SH-SY5Y (cell line): ENCODE measurements at regions not wholly inside any gene's neighbourhood (a gene's known extent, or its start where the extent isn't known, plus 50 kb on each side); places are given as distances from the start of the nearest gene placed in this dataset.

Experiments used
- GATA2 ChIP-seq: IDR thresholded peaks from 2 replicates; pipeline ENCODE4 v1.6.1; 2011; ENCODE audit warnings: mild to moderate bottlenecking, low read depth, low read length
- GATA3 ChIP-seq: IDR thresholded peaks from 2 replicates; pipeline ENCODE4 v1.6.1; 2011; ENCODE audit warnings: low read depth, mild to moderate bottlenecking, low read length, moderate library complexity

DNA sequence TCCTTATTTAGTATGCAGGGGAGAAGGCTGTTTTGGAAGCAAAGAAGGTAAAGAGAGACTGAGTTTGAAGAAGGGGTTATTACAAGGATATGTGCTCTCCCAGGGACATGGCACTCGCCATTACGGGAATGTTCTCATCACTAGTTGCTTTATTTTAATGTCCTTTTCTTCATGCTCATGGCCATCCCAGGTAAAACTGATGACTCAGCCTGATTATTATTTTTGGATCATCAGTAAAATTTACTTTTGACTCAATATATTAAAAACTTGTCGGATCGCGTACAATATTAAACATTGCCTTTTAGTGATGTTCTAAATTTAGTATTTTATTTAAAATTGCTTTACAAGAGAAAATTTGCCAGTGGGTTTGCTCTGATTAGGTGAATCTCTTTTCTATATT is 414.7 kb downstream of the TLE4 start:
- no peak for TF ChIP-seq GATA2
- no peak for TF ChIP-seq GATA3

GRCh38 chr9:79985772-79986171 is 414.0 kb downstream of the TLE4 start:
- TF ChIP-seq GATA3 (no peak), GATA2 (no peak)

- TF ChIP-seq GATA2 (no peak), GATA3 (no peak)
Observed at GRCh38 chr9:79985264-79985663, 413.5 kb downstream of the TLE4 start.

GRCh38 chr9:79984429-79985067 is 412.8 kb downstream of the TLE4 start:
- TF ChIP-seq GATA2: no peak
- no peak for TF ChIP-seq GATA3

- TF ChIP-seq GATA2 (no peak), GATA3 (no peak)
Observed at GRCh38 chr9:79980432-79980831, 408.7 kb downstream of the TLE4 start.

- TF ChIP-seq GATA3 (no peak), GATA2 (no peak)
Observed at GRCh38 chr9:79977510-79978197, 405.9 kb downstream of the TLE4 start.

DNA sequence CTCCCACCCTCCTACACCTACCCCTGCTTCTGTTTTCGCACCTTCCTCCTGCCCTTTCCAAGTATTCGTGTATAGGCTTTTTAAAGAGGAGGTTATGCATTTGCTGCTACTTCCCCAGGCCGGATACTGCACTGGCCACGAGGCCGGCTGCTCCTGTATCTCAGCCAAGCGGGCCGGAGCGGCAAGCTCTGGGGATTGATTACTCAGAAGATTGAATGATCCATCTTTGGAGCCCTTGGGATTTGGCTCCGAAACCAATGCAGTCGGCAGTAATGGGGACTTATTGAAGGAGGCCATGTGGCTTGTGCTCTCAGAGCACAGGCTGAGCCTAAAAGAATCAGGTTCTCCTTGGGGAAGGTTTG is 405.3 kb downstream of the TLE4 start:
- TF ChIP-seq GATA2: no peak
- TF ChIP-seq GATA3: no peak

DNA sequence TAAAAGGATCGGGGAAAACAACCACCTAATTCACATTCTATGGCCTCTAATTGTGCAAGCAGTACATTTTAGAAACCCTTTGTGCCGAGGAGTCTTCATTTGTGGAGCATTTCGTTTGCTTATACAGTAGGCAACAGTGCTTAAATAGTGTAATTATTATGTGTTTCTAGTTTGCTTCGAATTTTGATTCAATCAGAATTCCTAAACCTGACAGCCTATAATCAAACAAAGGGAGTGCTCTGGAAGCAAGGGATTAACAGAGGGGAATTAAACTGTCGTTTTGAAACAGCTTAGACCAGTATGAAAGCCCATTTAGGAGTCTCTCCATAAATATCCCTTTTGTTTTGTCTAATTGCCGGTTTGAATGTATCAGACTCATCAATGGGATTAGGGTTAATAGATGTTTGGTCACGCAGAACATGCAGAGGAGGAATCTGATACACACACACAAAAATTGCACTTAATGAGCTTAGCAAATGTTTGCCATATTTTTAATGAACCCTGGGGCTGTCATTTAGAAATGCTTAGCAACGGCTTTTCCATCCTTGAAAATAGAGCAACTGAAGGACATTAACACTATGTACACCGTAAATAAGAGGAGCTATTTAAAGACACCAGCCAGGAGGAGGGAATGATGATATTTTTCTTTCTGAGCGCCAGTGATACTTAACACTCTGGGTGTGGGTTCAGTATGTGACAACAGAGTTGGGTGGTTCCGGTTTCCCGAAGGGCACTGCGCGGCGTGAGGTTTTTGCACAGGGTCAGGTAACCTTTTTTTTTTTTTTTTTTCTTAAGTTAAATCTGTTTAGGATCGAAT is 404.7 kb downstream of the TLE4 start:
- TF ChIP-seq GATA2 (no peak), GATA3 (no peak)

GRCh38 chr9:79975621-79976256 is 404.0 kb downstream of the TLE4 start:
- TF ChIP-seq GATA2 (no peak), GATA3 (no peak)

DNA sequence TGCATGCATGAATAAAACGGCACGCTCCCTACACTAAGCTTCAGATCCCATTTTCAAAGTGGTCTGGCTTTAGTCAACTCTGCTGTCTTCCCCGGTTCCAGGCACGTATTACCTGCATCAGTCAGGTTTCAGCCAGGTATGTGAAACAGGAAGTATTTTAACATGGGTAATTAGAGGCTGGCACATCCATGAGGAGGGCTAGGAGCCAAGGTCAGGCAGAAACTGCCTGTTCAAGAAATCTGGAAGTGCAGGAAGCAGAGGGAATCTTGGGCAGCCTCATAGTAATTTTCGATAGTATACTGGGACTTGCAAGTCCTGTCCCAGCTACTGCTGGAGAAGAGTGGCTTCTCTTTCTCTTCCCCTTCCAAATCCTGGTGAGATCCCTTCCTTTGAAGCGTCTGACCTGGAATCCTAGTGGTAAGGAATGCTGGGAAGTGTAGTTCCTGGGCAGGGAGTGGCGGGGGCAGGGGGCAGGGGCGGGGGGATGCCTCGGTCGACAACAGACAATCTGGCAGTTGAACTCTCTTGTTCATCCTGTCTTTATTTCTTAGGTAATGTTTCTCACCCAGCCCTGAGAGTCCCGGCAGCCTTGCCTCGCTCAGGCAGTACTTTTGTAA is 403.1 kb downstream of the TLE4 start:
- no peak for TF ChIP-seq GATA3

DNA sequence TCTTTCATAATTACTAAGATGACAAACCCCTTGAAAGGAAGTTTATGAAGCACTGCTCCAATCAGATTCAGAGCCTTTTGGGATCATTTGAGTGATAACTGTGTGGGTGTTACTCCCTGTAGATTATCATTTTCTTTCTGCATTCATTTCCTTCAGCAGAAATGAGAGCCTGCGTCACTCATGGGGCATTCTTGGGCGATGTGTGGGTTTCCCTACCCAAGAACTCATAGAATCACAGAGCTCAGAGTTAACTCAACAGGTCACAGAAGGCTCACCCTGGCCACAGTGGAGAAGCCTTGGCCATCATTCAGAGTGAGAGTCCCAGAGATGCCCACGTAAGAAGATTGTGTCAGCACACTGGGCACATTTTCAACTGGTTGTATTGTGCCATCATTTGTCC is 401.9 kb downstream of the TLE4 start:
- TF ChIP-seq GATA2: no peak
- no peak for TF ChIP-seq GATA3

- TF ChIP-seq GATA3 (no peak), GATA2 (no peak)
Observed at GRCh38 chr9:79970146-79970425, 398.3 kb downstream of the TLE4 start.

GRCh38 chr9:79969393-79970145 is 397.8 kb downstream of the TLE4 start:
- TF ChIP-seq GATA2 (peak; percentile 80), GATA3 (peak; percentile 50; the same call in 1 of the 2 replicates)
